Neural progenitor cell (in vitro differentiated cells): ENCODE measurements at regions not wholly inside any gene's neighbourhood (a gene's known extent, or its start where the extent isn't known, plus 50 kb on each side); places are given as distances from the start of the nearest gene placed in this dataset.

ENCODE experiments used
- CTCF ChIP-seq: fragments of 200-600 bp; sonication (generic); IDR thresholded peaks from 2 replicates; pipeline ENCODE4 v1.5.1; 2017; ENCODE audit warnings: antibody characterized with exemption, mild to moderate bottlenecking
- EZH2phosphoT487 ChIP-seq: fragments of 200-600 bp; sonication (generic); IDR thresholded peaks from 2 replicates; pipeline ENCODE4 v1.6.1; 2017; ENCODE audit warnings: antibody characterized with exemption

GRCh38 chr16:6557353-6558023, 775.2 kb upstream of the RBFOX1 start:
- TF ChIP-seq CTCF (no peak), EZH2phosphoT487 (no peak)
